ENCODE measurements at regions not wholly inside any gene's neighbourhood (a gene's known extent, or its start where the extent isn't known, plus 50 kb on each side); places are given as distances from the start of the nearest gene placed in this dataset.

DNA sequence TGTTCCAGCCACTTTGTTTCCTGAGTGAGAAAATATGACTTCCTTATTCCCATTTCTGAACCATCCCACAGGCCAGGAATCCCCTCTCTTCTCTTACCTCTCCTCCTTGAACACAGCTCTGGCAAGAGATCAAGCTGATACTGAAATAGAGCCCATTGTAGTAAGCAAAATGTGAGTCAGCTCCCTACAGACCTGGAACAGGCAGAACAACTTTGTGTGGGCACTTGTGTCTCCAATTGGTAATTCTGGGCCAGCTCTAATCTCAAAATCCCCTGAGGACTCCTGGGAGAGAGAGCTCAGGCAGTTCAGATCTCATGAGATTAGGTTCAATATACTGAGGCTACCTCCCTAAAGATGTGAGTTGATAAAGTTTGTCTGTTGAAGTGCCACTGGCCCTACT, 213.5 kb downstream of the GUCY2F start:
- H3K4me3 Mint-ChIP-seq, result no peak overlapping the region
- H3K9me3 Mint-ChIP-seq, result no peaks in the 10 kb centered on the region
- no peaks in the 10 kb centered on the region for H3K36me3 Mint-ChIP-seq
- no peaks in the 10 kb centered on the region for H3K27me3 Mint-ChIP-seq (ENCODE audit: low read depth)
- no peak for DNase-seq (ENCODE audit: low spot score in 2 of 2, unreplicated experiment in 2 of 2)
- H3K4me1 Mint-ChIP-seq, result peaks cover 8% of the 10 kb centered on the region
- TF ChIP-seq, protein P1, sequence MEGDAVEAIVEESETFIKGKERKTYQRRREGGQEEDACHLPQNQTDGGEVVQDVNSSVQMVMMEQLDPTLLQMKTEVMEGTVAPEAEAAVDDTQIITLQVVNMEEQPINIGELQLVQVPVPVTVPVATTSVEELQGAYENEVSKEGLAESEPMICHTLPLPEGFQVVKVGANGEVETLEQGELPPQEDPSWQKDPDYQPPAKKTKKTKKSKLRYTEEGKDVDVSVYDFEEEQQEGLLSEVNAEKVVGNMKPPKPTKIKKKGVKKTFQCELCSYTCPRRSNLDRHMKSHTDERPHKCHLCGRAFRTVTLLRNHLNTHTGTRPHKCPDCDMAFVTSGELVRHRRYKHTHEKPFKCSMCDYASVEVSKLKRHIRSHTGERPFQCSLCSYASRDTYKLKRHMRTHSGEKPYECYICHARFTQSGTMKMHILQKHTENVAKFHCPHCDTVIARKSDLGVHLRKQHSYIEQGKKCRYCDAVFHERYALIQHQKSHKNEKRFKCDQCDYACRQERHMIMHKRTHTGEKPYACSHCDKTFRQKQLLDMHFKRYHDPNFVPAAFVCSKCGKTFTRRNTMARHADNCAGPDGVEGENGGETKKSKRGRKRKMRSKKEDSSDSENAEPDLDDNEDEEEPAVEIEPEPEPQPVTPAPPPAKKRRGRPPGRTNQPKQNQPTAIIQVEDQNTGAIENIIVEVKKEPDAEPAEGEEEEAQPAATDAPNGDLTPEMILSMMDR (IDR thresholded peaks at IDR 0.05; ENCODE audit: unreplicated experiment), result no peak
- H3K27ac Mint-ChIP-seq, result no peak overlapping the region

DNA sequence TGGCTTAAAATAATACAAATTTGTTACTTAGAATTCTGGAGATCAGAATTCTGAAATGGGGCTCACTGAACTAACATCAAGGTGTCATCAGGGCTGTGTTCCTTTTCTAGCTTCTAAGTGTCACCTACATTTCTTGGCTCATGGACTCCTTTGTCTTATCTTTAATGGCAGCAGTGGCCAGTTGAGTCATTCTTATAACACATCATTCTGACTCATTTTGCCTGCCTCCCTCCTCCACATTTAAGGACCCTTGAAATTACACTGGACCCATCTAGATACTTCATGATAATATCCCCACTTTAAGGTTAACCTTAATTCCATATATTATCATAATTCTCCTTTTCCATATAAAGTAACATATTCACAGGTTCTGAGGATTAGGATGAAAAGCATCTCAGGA, 215.9 kb downstream of the GUCY2F start:
- TF ChIP-seq, protein P1 (IDR thresholded peaks at IDR 0.05; ENCODE audit: unreplicated experiment), result no peak
- Mint-ChIP-seq H3K4me3 (no peak overlapping the region), H3K27me3 (ENCODE audit: low read depth) (no peaks in the 10 kb centered on the region), H3K9me3 (peaks cover 8% of the 10 kb centered on the region), H3K36me3 (no peaks in the 10 kb centered on the region), H3K4me1 (no peaks in the 10 kb centered on the region), H3K27ac (no peak overlapping the region)
- no peak for DNase-seq (ENCODE audit: low spot score in 2 of 2, unreplicated experiment in 2 of 2)

DNA sequence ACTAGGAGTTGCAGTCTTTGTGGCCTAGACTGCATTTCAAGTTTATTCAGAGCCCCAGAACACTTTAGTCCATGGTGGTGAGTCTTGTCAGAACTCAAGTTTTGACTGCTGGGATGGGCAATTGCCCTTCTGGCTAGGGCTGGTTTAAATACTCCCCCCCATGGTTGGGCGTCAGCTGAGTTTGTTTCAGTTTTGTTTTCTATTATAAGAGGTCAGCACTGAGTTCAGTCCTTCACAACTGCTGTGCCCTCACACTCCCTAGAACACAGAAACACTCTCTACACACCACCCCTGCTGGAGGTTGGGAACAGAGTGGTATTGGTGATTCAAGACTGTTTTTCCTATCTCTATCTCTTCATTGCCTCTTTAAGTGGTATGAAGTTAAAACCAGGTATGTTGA, 217.0 kb downstream of the GUCY2F start:
- no peak for DNase-seq (ENCODE audit: low spot score in 2 of 2, unreplicated experiment in 2 of 2)
- Mint-ChIP-seq H3K4me1 (no peaks in the 10 kb centered on the region), H3K27ac (no peak overlapping the region), H3K4me3 (no peak overlapping the region), H3K36me3 (no peaks in the 10 kb centered on the region), H3K9me3 (peaks cover 8% of the 10 kb centered on the region), H3K27me3 (ENCODE audit: low read depth) (no peaks in the 10 kb centered on the region)
- TF ChIP-seq, protein P1 (IDR thresholded peaks at IDR 0.05; ENCODE audit: unreplicated experiment), result no peak

DNA sequence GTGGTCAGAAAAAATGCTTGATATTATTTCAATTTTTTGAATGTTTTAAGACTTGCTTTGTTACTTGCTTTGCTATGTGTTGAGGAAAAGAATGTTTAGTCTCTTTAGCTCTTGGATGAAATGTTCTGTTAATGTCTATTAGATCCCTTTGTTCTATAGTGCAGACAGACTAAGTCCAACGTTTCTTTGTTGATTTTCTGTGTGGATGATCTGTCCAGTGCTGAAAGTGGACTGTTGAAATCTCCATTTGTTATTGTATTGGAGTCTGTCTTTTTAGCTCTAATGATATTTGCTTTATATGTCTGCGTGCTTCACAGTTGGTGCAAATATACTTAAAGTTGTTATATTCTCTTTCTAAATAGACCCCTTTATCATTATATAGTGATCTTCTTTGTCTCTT, 220.6 kb downstream of the GUCY2F start:
- H3K27me3 Mint-ChIP-seq (ENCODE audit: low read depth), result no peaks in the 10 kb centered on the region
- TF ChIP-seq, protein P1 (IDR thresholded peaks at IDR 0.05; ENCODE audit: unreplicated experiment), result no peak
- H3K9me3 Mint-ChIP-seq, result peaks cover 16% of the 10 kb centered on the region
- no peak for DNase-seq (ENCODE audit: low spot score in 2 of 2, unreplicated experiment in 2 of 2)
- no peak overlapping the region for H3K27ac Mint-ChIP-seq
- no peak overlapping the region for H3K4me3 Mint-ChIP-seq
- no peaks in the 10 kb centered on the region for H3K4me1 Mint-ChIP-seq
- H3K36me3 Mint-ChIP-seq, result no peaks in the 10 kb centered on the region

DNA sequence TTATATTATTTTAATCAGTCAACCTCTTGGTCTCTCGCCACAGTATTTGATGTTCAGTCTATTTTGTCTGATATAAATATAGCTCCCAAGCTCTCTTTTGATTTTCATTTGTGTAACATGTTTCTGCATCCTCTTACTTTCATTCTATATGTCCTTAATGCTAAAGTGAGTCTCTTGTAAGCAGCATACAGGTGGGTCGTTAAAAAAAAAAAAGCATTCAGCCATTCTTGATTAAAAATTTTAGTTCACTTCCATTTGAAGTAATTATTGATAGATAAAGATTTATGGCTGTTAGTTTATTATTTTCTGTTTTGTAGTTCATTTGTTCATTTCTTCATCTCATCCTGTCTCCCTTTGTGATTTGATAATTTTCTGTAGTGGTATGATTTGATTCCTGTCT, 229.1 kb downstream of the GUCY2F start:
- Mint-ChIP-seq H3K27me3 (ENCODE audit: low read depth) (no peaks in the 10 kb centered on the region), H3K4me3 (no peak overlapping the region), H3K4me1 (no peaks in the 10 kb centered on the region), H3K27ac (no peak overlapping the region), H3K36me3 (no peaks in the 10 kb centered on the region), H3K9me3 (peaks cover 38% of the 10 kb centered on the region)
- DNase-seq (ENCODE audit: low spot score in 2 of 2, unreplicated experiment in 2 of 2), result no peak
- TF ChIP-seq, protein P1 (IDR thresholded peaks at IDR 0.05; ENCODE audit: unreplicated experiment), result no peak

DNA sequence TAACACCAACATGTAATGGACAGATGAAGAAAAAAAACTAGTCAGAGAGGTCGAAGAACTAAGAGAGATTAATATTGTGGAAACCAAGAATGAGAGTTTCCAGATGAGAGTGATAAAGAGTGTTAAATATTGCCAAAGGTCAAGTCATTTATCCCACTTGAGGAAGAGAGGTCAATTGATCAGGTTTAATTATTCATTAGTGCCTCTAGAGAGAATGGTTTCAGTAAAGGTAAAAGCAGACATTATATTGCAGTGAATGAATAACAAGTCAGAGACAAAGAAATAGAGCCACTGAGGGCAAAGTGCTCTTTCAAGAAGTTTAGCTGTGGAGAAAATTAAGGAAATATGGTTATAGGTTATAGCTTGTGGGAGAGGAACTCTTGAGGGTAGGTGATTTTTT, 263.1 kb downstream of the GUCY2F start:
- H3K4me3 Mint-ChIP-seq, result no peak overlapping the region
- no peak for DNase-seq (ENCODE audit: low spot score in 2 of 2, unreplicated experiment in 2 of 2)
- TF ChIP-seq, protein P1 (IDR thresholded peaks at IDR 0.05; ENCODE audit: unreplicated experiment), result no peak
- H3K4me1 Mint-ChIP-seq, result no peaks in the 10 kb centered on the region
- H3K27me3 Mint-ChIP-seq (ENCODE audit: low read depth), result no peaks in the 10 kb centered on the region
- H3K27ac Mint-ChIP-seq, result no peak overlapping the region
- peaks cover 16% of the 10 kb centered on the region for H3K9me3 Mint-ChIP-seq
- H3K36me3 Mint-ChIP-seq, result no peaks in the 10 kb centered on the region

Measured in mesothelial cell of epicardium (in vitro differentiated cells).